SKM-1 (cell line): ENCODE measurements at regions not wholly inside any gene's neighbourhood (a gene's known extent, or its start where the extent isn't known, plus 50 kb on each side); places are given as distances from the start of the nearest gene placed in this dataset.
"Not testable (repeated sequence)": the region's sequence is repeated elsewhere in the genome, so short reads cannot be mapped to it uniquely, and the experiment has no call there.

Experiments used
- DNase-seq: peaks from one replicate; lab custom pipeline; 2025; ENCODE audit not compliant: unreplicated experiment; lab: John Stamatoyannopoulos, UW

- DNase-seq = no peak
These were observed 199.5 kb upstream of the TPRG1 start for GRCh38 chr3:188972310-188972709.

GRCh38 chr3:188974856-188975599, 196.7 kb upstream of the TPRG1 start:
- no peak for DNase-seq

GRCh38 chr3:188975600-188976314, 196.0 kb upstream of the TPRG1 start:
- no peak for DNase-seq

GRCh38 chr3:188976407-188976806, 195.4 kb upstream of the TPRG1 start:
- DNase-seq = no peak

- no peak for DNase-seq
These were observed 193.2 kb upstream of the TPRG1 start for GRCh38 chr3:188978421-188979171.

GRCh38 chr3:188979248-188979647, 192.5 kb upstream of the TPRG1 start:
- DNase-seq = no peak

- DNase-seq = no peak
These were observed 192.0 kb upstream of the TPRG1 start for GRCh38 chr3:188979669-188980310.

- no peak for DNase-seq
These were observed 178.6 kb upstream of the TPRG1 start for GRCh38 chr3:188993181-188993580.

GRCh38 chr3:189001559-189001958, 170.2 kb upstream of the TPRG1 start:
- DNase-seq = no peak

GRCh38 chr3:189003410-189003809, 168.4 kb upstream of the TPRG1 start:
- no peak for DNase-seq

GRCh38 chr3:189013224-189013888, 158.4 kb upstream of the TPRG1 start:
- no peak for DNase-seq

- no peak for DNase-seq
These were observed 157.2 kb upstream of the TPRG1 start for GRCh38 chr3:189014526-189014925.

GRCh38 chr3:189022576-189023466, 148.9 kb upstream of the TPRG1 start:
- not testable (repeated sequence) for DNase-seq

GRCh38 chr3:189025866-189026265, 145.9 kb upstream of the TPRG1 start:
- DNase-seq = no peak

- no peak for DNase-seq
These were observed 144.1 kb upstream of the TPRG1 start for GRCh38 chr3:189027626-189028155.

- DNase-seq = no peak
These were observed 132.7 kb upstream of the TPRG1 start for GRCh38 chr3:189038773-189039745.

- DNase-seq = no peak
These were observed 131.0 kb upstream of the TPRG1 start for GRCh38 chr3:189040656-189041335.
